Uterus (tissue), 2 donors: ENCODE measurements at regions not wholly inside any gene's neighbourhood (a gene's known extent, or its start where the extent isn't known, plus 50 kb on each side); places are given as distances from the start of the nearest gene placed in this dataset.

Experiments
- POLR2A ChIP-seq, 2 donors: fragments of 450-650 bp; IDR thresholded peaks; one replicate each; pipeline ENCODE4 v1.6.1; 2016; ENCODE audit warnings: antibody characterized with exemption in 2 of 2, mild to moderate bottlenecking in 1 of 2, moderate library complexity in 1 of 2
- TF ChIP-seq, protein P1 (sequence below), 4 experiments: fragments of 200-600 bp in 2 of 4; fragments of 450-650 bp in 2 of 4; sonication (generic) in 2 of 4; IDR thresholded peaks; one replicate each; pipeline ENCODE4 v1.5.1; 2016 to 2019; ENCODE audit warnings: antibody characterized with exemption in 4 of 4, mild to moderate bottlenecking in 2 of 4, moderate library complexity in 1 of 4

DNA sequence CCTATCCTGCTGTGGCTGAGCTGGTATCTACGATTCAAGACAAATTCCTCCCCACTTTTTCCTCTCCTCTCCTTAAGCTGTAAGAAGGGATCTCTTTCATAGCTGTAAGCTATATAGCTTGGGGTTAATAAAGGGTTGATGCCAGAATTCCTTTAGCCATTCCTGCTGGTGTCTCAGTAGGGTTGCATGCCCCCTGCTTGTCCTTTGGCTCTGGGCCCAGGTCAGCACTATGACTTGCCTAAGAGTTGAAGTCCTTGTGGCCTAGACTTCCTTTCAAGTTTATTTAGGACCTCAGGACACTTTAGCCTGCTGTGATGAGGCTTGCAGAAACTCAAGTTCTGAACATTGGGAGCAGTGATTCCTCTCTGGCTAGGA lies 270.0 kb downstream of the AMY1C start:
- TF ChIP-seq, protein P1, sequence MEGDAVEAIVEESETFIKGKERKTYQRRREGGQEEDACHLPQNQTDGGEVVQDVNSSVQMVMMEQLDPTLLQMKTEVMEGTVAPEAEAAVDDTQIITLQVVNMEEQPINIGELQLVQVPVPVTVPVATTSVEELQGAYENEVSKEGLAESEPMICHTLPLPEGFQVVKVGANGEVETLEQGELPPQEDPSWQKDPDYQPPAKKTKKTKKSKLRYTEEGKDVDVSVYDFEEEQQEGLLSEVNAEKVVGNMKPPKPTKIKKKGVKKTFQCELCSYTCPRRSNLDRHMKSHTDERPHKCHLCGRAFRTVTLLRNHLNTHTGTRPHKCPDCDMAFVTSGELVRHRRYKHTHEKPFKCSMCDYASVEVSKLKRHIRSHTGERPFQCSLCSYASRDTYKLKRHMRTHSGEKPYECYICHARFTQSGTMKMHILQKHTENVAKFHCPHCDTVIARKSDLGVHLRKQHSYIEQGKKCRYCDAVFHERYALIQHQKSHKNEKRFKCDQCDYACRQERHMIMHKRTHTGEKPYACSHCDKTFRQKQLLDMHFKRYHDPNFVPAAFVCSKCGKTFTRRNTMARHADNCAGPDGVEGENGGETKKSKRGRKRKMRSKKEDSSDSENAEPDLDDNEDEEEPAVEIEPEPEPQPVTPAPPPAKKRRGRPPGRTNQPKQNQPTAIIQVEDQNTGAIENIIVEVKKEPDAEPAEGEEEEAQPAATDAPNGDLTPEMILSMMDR (IDR thresholded peaks at IDR 0.05) = no peak
- TF ChIP-seq POLR2A (IDR thresholded peaks at IDR 0.05) = no peak
